Astrocyte (in vitro differentiated cells and primary cell): ENCODE measurements at regions not wholly inside any gene's neighbourhood (a gene's known extent, or its start where the extent isn't known, plus 50 kb on each side); places are given as distances from the start of the nearest gene placed in this dataset.
"Not testable (repeated sequence)": the region's sequence is repeated elsewhere in the genome, so short reads cannot be mapped to it uniquely, and the experiment has no call there.

Experiments used
- DNase-seq: peaks from one replicate; pipeline ENCODE4 v3.0.0-alpha.2; 2010; ENCODE audit warnings: low read depth
- FAIRE-seq: peaks from 2 replicates; lab custom pipeline; 2011; peaks lifted over from hg19 to GRCh38; lab: Jason Lieb, UNC
- H2AFZ ChIP-seq: 2 replicates; pipeline ENCODE4 v1.6.0; 2012; ENCODE audit warnings: low read depth, low read length, inconsistent platforms
- H3K27ac ChIP-seq: 2 replicates; pipeline ENCODE4 v1.5.1; 2011; ENCODE audit warnings: low read depth, low read length, inconsistent platforms
- H3K27me3 ChIP-seq: 2 replicates; pipeline ENCODE4 v1.6.0; 2011; ENCODE audit warnings: low read length, inconsistent platforms; ENCODE audit not compliant: insufficient read depth
- H3K36me3 ChIP-seq: 2 replicates; pipeline ENCODE4 v1.5.1; 2011; ENCODE audit warnings: low read length, inconsistent platforms; ENCODE audit not compliant: insufficient read depth
- H3K4me1 ChIP-seq: 2 replicates; pipeline ENCODE4 v1.5.1; 2011; ENCODE audit warnings: low read length, inconsistent platforms; ENCODE audit not compliant: insufficient read depth
- H3K4me2 ChIP-seq: 2 replicates; pipeline ENCODE4 v1.6.0; 2012; ENCODE audit warnings: low read length, inconsistent platforms
- H3K4me3 ChIP-seq: 2 replicates; pipeline ENCODE4 v1.5.1; 2011; ENCODE audit warnings: low read depth, mild to moderate bottlenecking, low read length, inconsistent platforms; ENCODE audit not compliant: insufficient read depth
- H3K79me2 ChIP-seq: 2 replicates; pipeline ENCODE4 v1.6.0; 2012; ENCODE audit warnings: mild to moderate bottlenecking, low read length, inconsistent platforms; ENCODE audit not compliant: insufficient read depth
- H3K9ac ChIP-seq: 2 replicates; pipeline ENCODE4 v1.6.0; 2012; ENCODE audit warnings: mild to moderate bottlenecking, low read length, inconsistent platforms
- H3K9me3 ChIP-seq: 2 replicates; pipeline ENCODE4 v1.5.1; 2012; ENCODE audit warnings: low read depth, mild to moderate bottlenecking, low read length, inconsistent platforms; ENCODE audit not compliant: insufficient read depth
- H4K20me1 ChIP-seq: 2 replicates; pipeline ENCODE4 v1.6.0; 2012; ENCODE audit warnings: low read length, inconsistent platforms; ENCODE audit not compliant: insufficient read depth
- H3K27ac Mint-ChIP-seq: one replicate; pipeline ENCODE4 v1.8.0; 2021; ENCODE audit warnings: mild to moderate bottlenecking, mixed read lengths; ENCODE audit not compliant: unreplicated experiment
- H3K27me3 Mint-ChIP-seq: one replicate; pipeline ENCODE4 v1.8.0; 2021; ENCODE audit warnings: low read depth, mixed read lengths; ENCODE audit not compliant: unreplicated experiment
- H3K36me3 Mint-ChIP-seq: one replicate; pipeline ENCODE4 v1.8.0; 2021; ENCODE audit warnings: low read depth, mixed read lengths; ENCODE audit not compliant: unreplicated experiment
- H3K4me1 Mint-ChIP-seq: one replicate; pipeline ENCODE4 v1.8.0; 2021; ENCODE audit warnings: low read depth, mixed read lengths; ENCODE audit not compliant: unreplicated experiment
- H3K4me3 Mint-ChIP-seq: one replicate; pipeline ENCODE4 v1.8.0; 2021; ENCODE audit warnings: mild to moderate bottlenecking, moderate library complexity, mixed read lengths; ENCODE audit not compliant: unreplicated experiment
- H3K9me3 Mint-ChIP-seq: one replicate; pipeline ENCODE4 v1.8.0; 2021; ENCODE audit warnings: mild to moderate bottlenecking, mixed read lengths; ENCODE audit not compliant: unreplicated experiment
- CTCF ChIP-seq: IDR thresholded peaks from 2 replicates; pipeline ENCODE4 v1.5.1; 2011; ENCODE audit warnings: low read depth, mild to moderate bottlenecking, inconsistent platforms, low read length, moderate library complexity; ENCODE audit not compliant: insufficient read depth
- EZH2 ChIP-seq: IDR thresholded peaks from 2 replicates; pipeline ENCODE4 v1.6.1; 2012; ENCODE audit warnings: mild to moderate bottlenecking, low read length, inconsistent platforms; ENCODE audit not compliant: insufficient read depth

DNA sequence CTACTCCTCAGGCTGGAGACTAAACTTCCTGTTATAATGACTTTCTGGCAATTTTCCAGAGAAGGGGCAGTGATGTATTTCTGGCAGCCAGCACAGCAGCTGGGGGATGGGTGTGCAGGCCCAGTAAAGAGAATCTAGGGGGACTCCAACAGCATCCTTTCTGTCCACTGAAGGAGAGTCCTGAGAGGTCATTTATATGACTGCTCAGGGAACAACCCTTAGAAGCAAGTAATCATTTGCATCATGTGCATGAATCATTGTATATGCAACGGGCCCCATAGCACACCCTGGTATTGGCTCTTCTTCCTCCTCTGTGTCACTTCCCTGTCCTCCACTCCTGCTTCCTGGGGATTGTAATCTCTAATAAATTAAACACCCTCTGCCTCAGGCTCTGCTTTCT lies 493.8 kb downstream of the RPS29 start:
- Histone ChIP-seq H3K36me3 (no peaks in the 10 kb centered on the region), H3K79me2 (no peaks in the 10 kb centered on the region), H2AFZ (no peak overlapping the region), H4K20me1 (no peaks in the 10 kb centered on the region), H3K4me1 (no peaks in the 10 kb centered on the region), H3K9me3 (peaks cover 2% of the 10 kb centered on the region), H3K4me3 (no peak overlapping the region), H3K27me3 (no peaks in the 10 kb centered on the region), H3K9ac (no peak overlapping the region), H3K4me2 (no peak overlapping the region), H3K27ac (no peak overlapping the region)
- Mint-ChIP-seq H3K4me1 (peaks cover 5% of the 10 kb centered on the region), H3K27ac (no peak overlapping the region), H3K36me3 (no peaks in the 10 kb centered on the region), H3K4me3 (no peak overlapping the region), H3K27me3 (no peaks in the 10 kb centered on the region), H3K9me3 (peaks cover 3% of the 10 kb centered on the region)
- no peak for TF ChIP-seq EZH2
- no peak for TF ChIP-seq CTCF
- DNase-seq (no peak), FAIRE-seq (no peak)

- FAIRE-seq (no peak), DNase-seq (no peak)
- Histone ChIP-seq H3K79me2 (no peaks in the 10 kb centered on the region), H3K36me3 (no peaks in the 10 kb centered on the region), H3K4me1 (no peaks in the 10 kb centered on the region), H4K20me1 (no peaks in the 10 kb centered on the region), H3K4me3 (no peak overlapping the region), H3K4me2 (no peak overlapping the region), H3K27ac (no peak overlapping the region), H3K9ac (no peak overlapping the region), H2AFZ (no peak overlapping the region), H3K9me3 (no peaks in the 10 kb centered on the region), H3K27me3 (no peaks in the 10 kb centered on the region)
- Mint-ChIP-seq H3K27ac (no peak overlapping the region), H3K4me1 (peaks cover 5% of the 10 kb centered on the region), H3K36me3 (no peaks in the 10 kb centered on the region), H3K27me3 (no peaks in the 10 kb centered on the region), H3K9me3 (peaks cover 3% of the 10 kb centered on the region), H3K4me3 (no peak overlapping the region)
- no peak for TF ChIP-seq EZH2
- TF ChIP-seq CTCF: no peak
These were observed 497.1 kb downstream of the RPS29 start for GRCh38 chr14:49089107-49089506.

DNA sequence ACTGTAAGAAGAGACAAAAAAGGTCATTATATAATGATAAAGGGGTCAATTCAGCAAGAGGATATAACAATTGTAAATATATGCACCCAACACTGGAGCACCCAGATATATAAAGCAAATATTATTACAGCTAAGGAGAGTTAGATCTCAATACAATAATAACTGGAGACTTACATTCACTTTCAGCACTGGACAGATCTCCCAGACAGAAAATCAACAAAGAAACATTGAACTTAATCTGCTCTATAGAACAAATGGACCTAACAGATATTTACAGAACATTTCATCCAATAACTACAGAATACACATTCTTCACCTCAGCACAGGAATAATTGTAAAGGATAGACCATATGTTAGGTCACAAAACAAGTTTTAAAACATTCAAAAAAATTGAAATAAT lies 512.9 kb downstream of the RPS29 start:
- not testable (repeated sequence) for H4K20me1 ChIP-seq, H3K36me3 Mint-ChIP-seq, H3K27me3 ChIP-seq, H3K4me3 Mint-ChIP-seq, H3K4me3 ChIP-seq, H3K9ac ChIP-seq, H3K9me3 ChIP-seq, H3K4me1 Mint-ChIP-seq, DNase-seq, H3K4me1 ChIP-seq, H2AFZ ChIP-seq, H3K27me3 Mint-ChIP-seq, FAIRE-seq, H3K4me2 ChIP-seq, H3K9me3 Mint-ChIP-seq, H3K27ac Mint-ChIP-seq, H3K79me2 ChIP-seq, H3K27ac ChIP-seq, H3K36me3 ChIP-seq
